ENCODE measurements at regions not wholly inside any gene's neighbourhood (a gene's known extent, or its start where the extent isn't known, plus 50 kb on each side); places are given as distances from the start of the nearest gene placed in this dataset.

DNA sequence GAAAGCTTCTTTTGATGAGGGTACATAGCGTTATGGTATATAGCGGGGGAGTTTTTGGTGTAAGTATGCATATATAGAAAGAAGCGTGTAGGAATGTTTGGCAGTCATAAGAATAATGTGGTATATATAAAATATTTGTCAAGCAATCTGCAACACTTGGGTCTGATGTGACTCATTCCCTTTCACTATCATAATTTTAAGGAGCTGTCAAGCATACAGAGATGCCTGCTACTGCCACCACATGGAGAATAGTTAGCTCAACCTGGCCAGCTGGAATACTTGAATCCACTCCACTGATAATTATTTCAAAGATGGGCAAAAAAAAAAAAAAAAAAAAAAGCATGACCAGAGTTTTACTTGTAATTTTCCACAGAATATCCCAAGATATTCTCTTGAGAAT is 559.8 kb upstream of the REG3G start:
- no peak for DNase-seq (ENCODE audit: low read depth)
- TF ChIP-seq CTCF (IDR thresholded peaks at IDR 0.05; ENCODE audit: low read depth, low read length, missing control alignments): no peak
- in situ Hi-C loops (cut with HindIII; ENCODE audit: low sequenced_read_pairs): no loop called here
- H3K4me3 ChIP-seq (ENCODE audit: low read depth, low read length): no peak overlapping the region

DNA sequence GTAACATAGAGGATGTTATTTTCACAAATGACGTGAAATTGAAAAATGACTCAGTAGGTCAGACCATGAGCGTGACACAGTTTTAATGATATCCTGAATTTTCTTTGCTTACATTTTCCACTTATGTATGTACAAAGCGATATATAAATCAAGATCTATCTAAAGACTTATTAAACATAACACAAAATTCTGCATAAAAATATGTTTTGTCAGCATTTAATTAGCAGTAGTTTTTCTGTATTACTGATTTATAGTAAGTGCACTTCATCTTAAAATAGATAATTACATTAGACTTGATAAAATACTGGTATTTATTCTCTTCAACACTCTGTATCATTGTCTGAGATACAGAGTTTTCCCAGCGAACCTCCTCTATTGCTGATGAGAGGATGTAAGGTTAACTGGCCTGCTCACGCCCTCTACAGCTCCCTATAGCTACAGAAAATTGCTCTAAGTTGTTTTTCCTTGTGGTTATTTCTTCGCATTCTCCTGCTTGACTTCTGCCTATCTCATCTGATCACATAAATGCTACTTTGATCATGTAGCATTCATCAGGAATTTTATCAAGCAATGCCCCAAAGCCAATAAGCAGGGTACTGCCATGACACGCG is 548.8 kb upstream of the REG3G start:
- no peak for DNase-seq (ENCODE audit: low read depth)
- H3K4me3 ChIP-seq (ENCODE audit: low read depth, low read length): no peak overlapping the region
- in situ Hi-C loops (cut with HindIII; ENCODE audit: low sequenced_read_pairs): no loop called here
- TF ChIP-seq CTCF (IDR thresholded peaks at IDR 0.05; ENCODE audit: low read depth, low read length, missing control alignments): no peak

- no peak for TF ChIP-seq CTCF (IDR thresholded peaks at IDR 0.05; ENCODE audit: low read depth, low read length, missing control alignments)
- no peak overlapping the region for H3K4me3 ChIP-seq (ENCODE audit: low read depth, low read length)
- no peak for DNase-seq (ENCODE audit: low read depth)
- in situ Hi-C loops (cut with HindIII; ENCODE audit: low sequenced_read_pairs): no loop called here
Measured at GRCh38 chr2:78486565-78486964, 538.9 kb upstream of the REG3G start.

- DNase-seq (ENCODE audit: low read depth): no peak
- in situ Hi-C loops (cut with HindIII; ENCODE audit: low sequenced_read_pairs): no loop called here
- H3K4me3 ChIP-seq (ENCODE audit: low read depth, low read length): no peak overlapping the region
- TF ChIP-seq CTCF (IDR thresholded peaks at IDR 0.05; ENCODE audit: low read depth, low read length, missing control alignments): no peak
Measured at GRCh38 chr2:78498125-78498524, 527.4 kb upstream of the REG3G start.

GRCh38 chr2:78506301-78506700 is 519.2 kb upstream of the REG3G start:
- no peak for DNase-seq (ENCODE audit: low read depth)
- H3K4me3 ChIP-seq (ENCODE audit: low read depth, low read length): no peak overlapping the region
- no peak for TF ChIP-seq CTCF (IDR thresholded peaks at IDR 0.05; ENCODE audit: low read depth, low read length, missing control alignments)
- in situ Hi-C loops (cut with HindIII; ENCODE audit: low sequenced_read_pairs): no loop called here

DNA sequence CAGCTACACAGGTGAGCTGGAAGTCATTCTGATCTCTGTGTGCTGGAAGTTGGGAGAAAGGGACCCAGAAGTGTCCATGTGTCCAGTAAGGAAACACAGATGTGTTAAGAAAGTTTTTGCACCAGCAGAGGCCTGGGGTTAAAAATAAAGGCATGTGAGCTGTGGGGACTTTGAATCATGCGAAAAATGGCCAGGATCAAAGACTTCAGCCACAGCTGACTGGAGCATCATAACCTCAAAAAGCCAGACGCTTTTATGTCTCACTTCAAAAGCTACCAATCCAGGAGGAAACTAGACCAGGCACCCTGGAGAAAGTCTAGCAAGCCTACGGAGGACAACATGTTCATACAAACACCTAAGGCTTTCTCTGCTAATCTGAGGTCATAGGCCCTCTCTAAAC is 503.6 kb upstream of the REG3G start:
- no peak for TF ChIP-seq CTCF (IDR thresholded peaks at IDR 0.05; ENCODE audit: low read depth, low read length, missing control alignments)
- H3K4me3 ChIP-seq (ENCODE audit: low read depth, low read length): no peak overlapping the region
- no peak for DNase-seq (ENCODE audit: low read depth)
- in situ Hi-C loops (cut with HindIII; ENCODE audit: low sequenced_read_pairs): no loop called here
